ENCODE measurements at regions not wholly inside any gene's neighbourhood (a gene's known extent, or its start where the extent isn't known, plus 50 kb on each side); places are given as distances from the start of the nearest gene placed in this dataset.

GRCh38 chr18:27712066-27712465 lies 464.9 kb downstream of the CDH2 start:
- TF ChIP-seq ZNF274 (IDR thresholded peaks at IDR 0.05; ENCODE audit: low read depth, low read length) (no peak), YY1 (IDR thresholded peaks at IDR 0.05; ENCODE audit: insufficient read depth, insufficient read length) (no peak), SUZ12 (IDR thresholded peaks at IDR 0.05; ENCODE audit: extremely low read depth, insufficient read depth, insufficient read length) (no peak)
